ENCODE measurements at regions not wholly inside any gene's neighbourhood (a gene's known extent, or its start where the extent isn't known, plus 50 kb on each side); places are given as distances from the start of the nearest gene placed in this dataset.
A peak's percentile ranks its signal among the peaks of the same experiment; 100 is the strongest.

- peak in 1 of 3 donors; percentile 18 for TF ChIP-seq CTCF (IDR thresholded peaks at IDR 0.05)
- no peak for TF ChIP-seq POLR2A (IDR thresholded peaks at IDR 0.05)
Observed at GRCh38 chr1:165114022-165114888, 242.3 kb downstream of the LMX1A start.

Measured in lower leg skin (tissue), 3 donors.